ENCODE measurements at regions not wholly inside any gene's neighbourhood (a gene's known extent, or its start where the extent isn't known, plus 50 kb on each side); places are given as distances from the start of the nearest gene placed in this dataset.

DNA sequence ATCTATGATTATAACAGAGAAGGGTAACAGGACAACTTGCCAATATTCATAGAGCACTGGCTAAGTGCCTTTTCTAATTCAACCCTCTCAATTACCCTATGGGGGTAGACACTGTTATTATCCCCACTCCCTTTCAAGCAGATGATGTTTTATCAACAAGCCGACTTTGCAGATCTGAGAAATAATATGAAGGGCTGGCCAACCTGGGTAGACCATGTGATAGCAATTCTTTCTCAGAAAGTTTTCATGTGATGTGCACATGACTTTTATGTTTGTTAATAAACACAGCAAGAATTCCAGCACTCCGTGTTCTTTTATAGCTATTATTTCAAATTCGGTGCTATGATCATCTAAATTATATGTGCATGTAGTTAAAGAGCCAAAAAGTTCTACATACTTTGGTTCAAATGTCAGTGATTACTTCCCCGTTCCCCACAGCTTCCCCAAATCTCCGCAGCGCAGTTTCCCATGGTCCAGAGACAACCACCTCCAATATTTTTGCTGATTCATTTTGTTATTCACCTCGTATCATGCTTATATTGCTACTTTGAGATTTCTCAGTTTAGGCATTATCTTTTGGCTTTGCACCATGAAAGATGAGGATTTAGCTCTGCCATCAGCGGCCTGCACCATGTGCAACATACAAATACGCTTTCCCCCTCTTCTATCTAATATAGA lies 96.7 kb upstream of the GADD45A start:
- Mint-ChIP-seq H3K36me3 (ENCODE audit: insufficient read depth in 1 of 3, low read depth in 3 of 3) (no peaks in the 10 kb centered on the region), H3K4me3 (no peak overlapping the region), H3K27me3 (ENCODE audit: low read depth) (no peaks in the 10 kb centered on the region), H3K27ac (no peak overlapping the region), H3K4me1 (peaks cover 10 to 12% of the 10 kb centered on the region in 2 experiments), H3K9me3 (no peaks in the 10 kb centered on the region)
- 0 out of 2 replicates have a peak, but pooled peaks cover 4% of the 10 kb centered on the region for H3K4me1 ChIP-seq (ENCODE audit: insufficient read depth, low read length)
- no peak overlapping the region for H2BK12ac ChIP-seq (ENCODE audit: insufficient read length, low read depth, low read length)
- no peak overlapping the region for H3K4me2 ChIP-seq (ENCODE audit: insufficient read depth, insufficient read length, low read length)
- H4K8ac ChIP-seq (replicated peaks; ENCODE audit: insufficient read length, low read depth, low read length), result no peak overlapping the region
- no peaks in the 10 kb centered on the region for H3K79me1 ChIP-seq (ENCODE audit: insufficient read depth, low read depth, low read length, poor library complexity, severe bottlenecking)
- H3K9ac ChIP-seq (ENCODE audit: extremely low read depth, insufficient read length, low read length), result no peak overlapping the region
- no peak overlapping the region for H2BK120ac ChIP-seq (ENCODE audit: low read depth, low read length, poor library complexity, severe bottlenecking)
- WGBS (ENCODE audit: extremely low coverage, insufficient read length, low lambda C conversion rate), result no CpG with 5 or more reads among the region's 9 CpGs
- no peak overlapping the region for H3K23ac ChIP-seq (ENCODE audit: insufficient read length, low read depth, low read length)
- no peak overlapping the region for H3K4ac ChIP-seq (ENCODE audit: low read depth, low read length)
- no peak overlapping the region for H4K5ac ChIP-seq (ENCODE audit: insufficient read length, low read depth, low read length)
- H3K9me3 ChIP-seq (ENCODE audit: control insufficient read depth, low read depth, low read length), result no peaks in the 10 kb centered on the region
- no peak overlapping the region for H2BK20ac ChIP-seq (ENCODE audit: low read depth, low read length, poor library complexity, severe bottlenecking)
- no peak overlapping the region for H4K91ac ChIP-seq (ENCODE audit: insufficient read length, low read depth, low read length)
- H3K79me2 ChIP-seq (ENCODE audit: insufficient read depth, low read length), result no peaks in the 10 kb centered on the region
- TF ChIP-seq, protein P1, sequence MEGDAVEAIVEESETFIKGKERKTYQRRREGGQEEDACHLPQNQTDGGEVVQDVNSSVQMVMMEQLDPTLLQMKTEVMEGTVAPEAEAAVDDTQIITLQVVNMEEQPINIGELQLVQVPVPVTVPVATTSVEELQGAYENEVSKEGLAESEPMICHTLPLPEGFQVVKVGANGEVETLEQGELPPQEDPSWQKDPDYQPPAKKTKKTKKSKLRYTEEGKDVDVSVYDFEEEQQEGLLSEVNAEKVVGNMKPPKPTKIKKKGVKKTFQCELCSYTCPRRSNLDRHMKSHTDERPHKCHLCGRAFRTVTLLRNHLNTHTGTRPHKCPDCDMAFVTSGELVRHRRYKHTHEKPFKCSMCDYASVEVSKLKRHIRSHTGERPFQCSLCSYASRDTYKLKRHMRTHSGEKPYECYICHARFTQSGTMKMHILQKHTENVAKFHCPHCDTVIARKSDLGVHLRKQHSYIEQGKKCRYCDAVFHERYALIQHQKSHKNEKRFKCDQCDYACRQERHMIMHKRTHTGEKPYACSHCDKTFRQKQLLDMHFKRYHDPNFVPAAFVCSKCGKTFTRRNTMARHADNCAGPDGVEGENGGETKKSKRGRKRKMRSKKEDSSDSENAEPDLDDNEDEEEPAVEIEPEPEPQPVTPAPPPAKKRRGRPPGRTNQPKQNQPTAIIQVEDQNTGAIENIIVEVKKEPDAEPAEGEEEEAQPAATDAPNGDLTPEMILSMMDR (conservative IDR thresholded peaks at IDR 0.05), result no peak
- no peak overlapping the region for H2AK5ac ChIP-seq (ENCODE audit: insufficient read length, low read length)
- no peak overlapping the region for H3K14ac ChIP-seq (ENCODE audit: insufficient read depth, low read length)
- H2BK15ac ChIP-seq (ENCODE audit: low read depth, low read length), result no peak overlapping the region
- no peak overlapping the region for H2AFZ ChIP-seq (ENCODE audit: low read length)
- no peaks in the 10 kb centered on the region for H3K23me2 ChIP-seq (ENCODE audit: insufficient read length, low read depth, low read length, poor library complexity, severe bottlenecking)
- H3K18ac ChIP-seq (ENCODE audit: insufficient read length, low read depth, low read length), result no peak overlapping the region
- DNase-seq, result no peak
- no peak overlapping the region for H3T11ph ChIP-seq (ENCODE audit: low read length)
- no peak overlapping the region for H2BK5ac ChIP-seq (ENCODE audit: insufficient read length, low read length)
- H3K27ac ChIP-seq (ENCODE audit: insufficient read length, low read depth, low read length), result no peak overlapping the region
- H3K56ac ChIP-seq (ENCODE audit: insufficient read length, low read depth, low read length), result no peak overlapping the region
- no peaks in the 10 kb centered on the region for H3K27me3 ChIP-seq (ENCODE audit: insufficient read depth, low read length)
- H4K20me1 ChIP-seq (ENCODE audit: control insufficient read depth, insufficient read depth, insufficient read length), result no peaks in the 10 kb centered on the region

All from H9 (cell line).